NCI-H2029 (cell line): ENCODE measurements at regions not wholly inside any gene's neighbourhood (a gene's known extent, or its start where the extent isn't known, plus 50 kb on each side); places are given as distances from the start of the nearest gene placed in this dataset.

Experiments
- DNase-seq: peaks from one replicate; lab custom pipeline; 2025; lab: John Stamatoyannopoulos, UW

DNA sequence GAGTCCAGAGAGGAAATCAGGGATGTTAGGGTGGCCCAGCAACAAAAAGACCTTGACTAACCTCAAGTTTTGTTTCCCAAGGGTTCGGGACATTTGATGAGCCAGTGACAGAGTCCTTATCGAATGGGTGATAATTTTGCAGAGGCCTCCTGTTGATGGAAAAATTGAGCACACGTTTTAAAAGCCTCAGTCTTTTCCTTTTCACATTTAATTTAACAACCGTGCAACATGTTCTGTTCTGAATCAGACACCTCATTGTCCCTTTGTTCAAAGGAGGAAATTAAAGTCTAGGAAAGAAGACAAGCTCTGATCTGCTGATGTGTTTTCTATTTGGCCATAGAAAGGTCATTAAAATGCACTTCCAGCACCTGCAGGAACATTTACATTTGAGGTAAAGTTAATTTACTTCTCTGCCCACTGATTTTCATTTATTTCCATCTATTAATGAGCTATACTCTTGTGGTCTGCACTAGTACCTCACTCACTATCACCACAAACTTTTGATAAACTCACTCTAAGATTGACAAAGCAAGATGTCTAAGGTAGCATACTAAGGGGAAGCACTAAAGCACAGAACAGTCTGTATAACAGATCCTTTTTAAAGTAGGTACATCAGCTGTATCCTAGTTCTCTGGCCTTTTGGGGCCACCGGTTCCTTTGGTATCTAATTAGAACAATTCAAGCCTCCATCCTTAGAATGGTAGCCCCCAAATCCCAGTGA is 147.0 kb downstream of the RPAP3 start:
- no peak for DNase-seq

DNA sequence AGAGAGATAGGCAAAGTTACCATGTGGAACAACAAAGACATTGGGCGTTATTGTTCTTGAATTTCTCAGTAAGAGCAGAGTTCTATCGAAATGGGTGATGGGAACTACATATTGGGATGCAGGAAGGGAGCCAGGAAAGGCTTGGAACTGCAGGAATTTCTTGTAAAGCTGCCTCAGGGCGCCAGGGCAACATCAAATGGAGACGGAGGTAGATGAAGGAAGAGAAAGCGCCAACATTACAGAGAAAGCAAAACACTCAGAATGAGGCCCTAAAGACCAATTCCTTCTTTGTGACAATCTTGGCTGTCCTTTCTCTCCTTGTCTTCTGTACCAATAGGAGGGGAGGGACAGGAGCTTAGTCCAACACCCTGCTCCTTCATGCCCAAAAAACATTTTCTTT is 148.4 kb downstream of the RPAP3 start:
- no peak for DNase-seq

DNA sequence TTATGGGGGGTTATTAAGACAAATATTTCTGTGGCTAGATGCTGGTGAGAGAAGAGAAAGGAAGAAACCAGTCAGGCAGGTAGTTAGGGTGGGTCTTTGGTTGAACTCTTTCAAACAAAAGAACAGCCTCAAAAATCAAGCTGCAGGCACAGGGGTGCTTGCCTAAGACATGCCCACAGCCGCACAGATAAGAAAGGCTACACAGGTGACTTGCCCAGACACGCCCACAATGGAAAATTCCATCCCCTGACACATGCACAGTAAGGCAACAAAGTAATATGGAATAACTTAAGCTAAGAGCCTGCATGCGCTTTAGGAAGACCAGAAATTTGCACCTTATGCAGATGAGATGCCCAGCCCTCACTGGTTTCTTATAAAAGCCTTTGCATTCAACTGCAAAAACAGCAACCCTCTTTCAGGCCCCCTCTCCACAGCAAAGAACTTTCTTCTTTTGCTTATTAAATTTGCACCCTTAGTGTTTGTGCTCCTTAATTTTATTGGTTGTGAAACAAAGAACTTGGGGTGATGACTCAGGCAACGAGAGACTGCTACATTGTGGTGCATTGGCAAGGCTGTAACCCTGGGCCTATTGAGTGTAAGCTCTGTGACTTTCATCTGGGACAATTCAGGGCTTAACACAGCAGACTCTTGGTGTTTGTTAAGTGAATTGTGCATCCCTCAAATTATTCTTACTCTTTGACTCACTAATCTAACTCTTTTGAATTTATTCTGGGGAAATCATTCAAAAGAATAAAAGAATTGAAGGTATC is 149.4 kb downstream of the RPAP3 start:
- no peak for DNase-seq

DNA sequence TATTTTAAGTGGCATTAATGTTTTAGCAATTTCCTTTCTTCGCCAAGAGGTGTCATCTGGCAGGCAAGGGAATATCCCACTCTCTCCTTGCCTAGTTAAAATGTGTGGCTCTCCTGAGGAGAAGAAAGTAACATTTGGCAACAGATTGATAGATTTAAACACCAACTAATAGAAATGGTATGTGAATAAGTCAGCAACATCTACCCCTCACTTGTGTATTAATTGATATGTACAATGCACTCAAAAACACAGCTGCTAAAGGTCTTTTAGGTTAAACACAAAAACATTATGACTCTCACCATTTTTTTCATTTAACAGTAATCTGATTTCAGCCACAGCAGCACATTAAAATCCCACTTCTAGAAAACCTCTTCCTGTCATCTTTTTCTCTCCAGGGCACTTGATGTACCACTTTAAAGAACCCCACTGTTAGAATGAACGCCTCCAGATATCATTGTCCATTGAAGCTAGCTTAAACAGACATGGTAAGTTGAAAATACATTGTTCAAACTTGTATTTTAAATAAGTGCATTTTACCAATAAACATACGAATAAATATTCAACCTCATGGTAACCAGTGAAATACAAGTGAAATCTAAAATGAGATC is 151.7 kb downstream of the RPAP3 start:
- no peak for DNase-seq

DNA sequence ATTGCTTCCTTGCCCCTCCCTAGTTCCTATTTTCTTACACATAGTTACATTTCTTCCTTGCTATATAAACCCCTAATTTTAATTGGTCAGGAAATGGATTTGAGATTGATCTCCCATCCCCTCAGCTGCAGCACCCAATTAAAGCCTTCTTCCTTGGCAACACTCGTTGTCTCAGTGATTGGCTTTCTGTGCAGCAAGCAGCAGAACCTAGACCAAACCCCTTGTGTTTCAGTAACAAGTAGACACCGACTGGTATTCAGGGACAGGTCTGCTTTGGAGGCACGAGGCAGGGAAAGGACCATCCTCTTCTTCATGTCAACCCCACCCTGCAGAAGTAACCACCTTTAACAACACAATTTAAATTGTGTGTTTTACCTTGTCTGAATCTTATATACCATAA is 152.6 kb downstream of the RPAP3 start:
- no peak for DNase-seq

DNA sequence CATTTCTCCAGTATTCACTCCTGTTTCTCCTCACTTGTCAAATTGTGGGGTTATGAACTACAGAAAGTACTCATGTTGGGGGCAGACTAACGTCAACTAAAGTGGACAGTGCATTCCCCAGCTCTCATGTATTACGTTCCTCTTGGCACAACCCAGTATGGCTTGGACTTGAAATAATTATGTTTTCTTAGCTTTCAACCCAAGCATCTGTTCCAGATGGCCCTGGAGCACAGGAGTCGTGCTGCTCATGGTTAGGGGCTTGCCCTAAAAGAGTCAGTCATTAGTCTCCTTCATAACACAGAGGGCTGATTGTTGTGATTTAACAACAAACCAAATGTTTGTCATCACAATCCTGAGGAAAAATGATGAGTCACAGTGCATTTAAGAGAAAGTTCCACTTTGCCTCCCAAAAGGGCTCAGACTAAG is 154.4 kb downstream of the RPAP3 start:
- no peak for DNase-seq

DNA sequence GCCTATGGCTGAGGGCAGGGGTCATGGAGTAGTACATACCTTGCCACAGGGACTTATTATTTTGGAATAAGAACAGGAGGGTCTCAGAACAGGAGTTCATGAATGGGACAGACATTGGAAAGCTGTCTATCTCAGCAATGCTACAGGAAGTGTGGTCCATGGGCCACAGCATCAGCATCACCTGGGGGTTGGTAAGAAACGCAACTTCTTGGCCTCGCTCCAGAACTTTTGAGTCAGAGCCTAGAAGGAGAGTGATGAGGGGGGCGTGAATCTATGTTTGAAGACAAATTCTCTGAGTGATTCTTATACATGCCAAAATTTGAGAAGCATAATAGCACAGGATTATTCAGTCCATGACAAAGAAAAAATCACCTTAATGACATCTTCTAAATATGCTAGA is 156.6 kb downstream of the RPAP3 start:
- DNase-seq = no peak

DNA sequence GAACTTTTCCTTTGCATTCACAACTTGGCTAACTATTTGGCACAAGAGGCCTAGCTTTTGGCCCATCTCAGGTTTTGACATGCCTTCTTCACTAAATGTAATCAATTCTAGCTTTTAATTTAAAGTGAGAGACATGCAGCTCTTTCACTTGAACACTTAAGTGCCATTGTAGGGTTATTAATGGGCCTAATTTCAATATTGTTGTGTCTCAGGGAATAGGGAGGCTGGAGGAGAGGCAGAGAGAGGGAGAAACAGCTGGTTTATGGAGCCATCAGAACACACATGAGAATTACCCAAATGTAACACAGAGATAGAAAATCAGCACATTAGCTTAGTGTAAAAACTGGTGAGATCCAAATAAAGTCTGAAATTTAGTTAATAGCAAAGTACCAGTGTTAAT is 157.4 kb downstream of the RPAP3 start:
- no peak for DNase-seq

DNA sequence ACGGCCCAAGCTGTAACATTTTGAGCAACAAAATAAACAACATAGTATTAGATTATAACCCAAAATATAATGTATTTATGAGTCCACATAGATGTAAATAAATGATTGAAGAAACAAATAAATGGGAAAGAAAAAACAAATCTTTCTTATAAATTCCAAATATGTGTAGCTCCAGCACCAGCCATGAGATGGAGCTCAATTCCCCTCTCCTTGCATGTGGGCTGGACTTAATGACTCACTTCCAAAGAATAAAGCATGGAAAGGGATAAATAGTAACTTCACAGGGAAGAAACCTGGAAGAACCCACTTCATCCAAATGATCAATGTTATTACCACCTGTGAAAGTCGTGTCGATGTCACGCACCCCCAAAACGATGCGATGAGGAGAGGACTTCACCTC is 158.8 kb downstream of the RPAP3 start:
- no peak for DNase-seq

DNA sequence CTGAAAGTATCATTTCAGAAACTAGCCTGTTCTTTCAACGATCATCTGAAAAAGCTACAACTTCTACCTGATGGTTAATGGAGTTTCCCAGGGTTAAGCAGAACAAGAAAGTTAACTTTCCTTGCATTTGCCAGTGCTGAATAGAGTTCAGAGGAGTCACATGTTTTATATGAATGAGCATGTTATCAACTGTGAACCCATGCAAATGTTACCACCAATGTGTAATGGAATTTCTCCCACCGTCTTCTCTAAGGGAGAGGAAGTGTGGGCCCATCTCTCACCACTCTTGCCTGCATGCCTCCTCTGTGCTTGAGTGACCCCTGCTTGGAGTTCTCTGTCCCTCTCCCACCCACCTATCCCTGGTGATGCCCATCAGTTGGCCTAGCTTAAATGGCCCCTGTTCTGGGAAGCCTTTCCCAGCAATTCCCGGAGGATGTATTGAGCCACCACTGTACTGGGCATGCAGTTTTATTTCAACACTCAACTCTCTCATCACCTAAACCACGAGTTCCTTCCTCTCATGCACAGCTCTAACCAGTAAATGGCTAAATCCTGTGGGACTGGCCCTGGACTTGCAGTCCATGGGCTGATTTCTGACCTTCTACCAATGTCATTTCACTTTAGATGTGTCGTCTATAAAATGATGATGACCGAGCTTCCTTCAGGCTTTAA is 159.8 kb downstream of the RPAP3 start:
- no peak for DNase-seq

DNA sequence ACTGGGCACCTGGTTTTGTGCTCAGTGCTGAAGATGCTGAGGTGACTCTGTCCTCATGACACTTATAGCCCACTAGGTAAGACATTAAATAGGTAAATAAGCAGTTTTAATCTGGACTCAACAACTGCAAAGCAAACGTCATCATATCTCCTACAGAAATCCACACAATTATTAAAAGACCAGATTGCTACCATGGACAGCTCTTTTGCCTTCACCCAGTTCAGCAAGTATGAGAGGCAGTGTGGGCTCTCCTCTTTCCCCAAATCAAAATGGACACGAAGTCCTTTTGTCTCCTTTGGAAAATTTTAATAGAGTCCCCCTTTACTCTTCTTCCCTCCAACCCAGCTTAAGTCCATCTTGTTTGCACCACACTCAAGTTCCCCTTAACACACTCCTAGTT is 171.1 kb downstream of the RPAP3 start:
- DNase-seq = no peak

DNA sequence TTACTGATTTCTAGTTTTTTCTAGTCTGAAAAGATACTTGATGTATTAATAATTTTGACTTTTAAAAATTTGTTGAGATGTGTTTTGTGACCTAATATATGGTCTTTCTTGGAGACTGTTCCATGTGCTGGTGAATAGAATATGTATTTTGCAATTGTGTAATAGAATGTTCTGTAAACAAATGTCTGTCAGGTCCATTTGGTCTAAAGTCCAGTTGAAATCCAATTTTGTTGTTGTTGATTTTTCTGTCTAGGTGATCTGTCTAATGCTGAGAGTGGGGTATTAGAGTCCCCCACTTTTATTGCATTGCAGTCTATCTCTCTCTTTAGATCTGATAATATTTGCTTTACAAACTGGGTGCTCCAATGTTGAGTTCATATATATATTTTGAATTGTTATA is 175.8 kb downstream of the RPAP3 start:
- no peak for DNase-seq

DNA sequence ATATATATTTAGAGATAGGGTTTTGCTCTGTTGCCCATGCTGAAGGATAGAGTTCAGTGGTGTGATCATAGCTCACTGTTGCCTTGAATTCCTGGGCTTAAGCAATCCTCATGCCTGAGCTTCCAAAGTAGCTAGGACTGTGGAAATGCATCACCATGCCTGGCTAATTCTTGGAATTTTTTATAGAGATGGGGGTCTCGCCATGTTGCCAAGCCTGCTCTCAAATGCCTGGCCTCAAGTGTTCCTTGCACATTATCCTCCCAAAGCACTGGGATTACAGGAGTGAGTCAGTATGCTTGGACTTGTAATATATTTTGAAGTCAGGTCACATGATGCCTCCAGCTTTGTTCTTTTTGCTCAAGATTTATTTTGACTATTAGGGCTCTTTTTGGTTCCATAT is 178.0 kb downstream of the RPAP3 start:
- no peak for DNase-seq

DNA sequence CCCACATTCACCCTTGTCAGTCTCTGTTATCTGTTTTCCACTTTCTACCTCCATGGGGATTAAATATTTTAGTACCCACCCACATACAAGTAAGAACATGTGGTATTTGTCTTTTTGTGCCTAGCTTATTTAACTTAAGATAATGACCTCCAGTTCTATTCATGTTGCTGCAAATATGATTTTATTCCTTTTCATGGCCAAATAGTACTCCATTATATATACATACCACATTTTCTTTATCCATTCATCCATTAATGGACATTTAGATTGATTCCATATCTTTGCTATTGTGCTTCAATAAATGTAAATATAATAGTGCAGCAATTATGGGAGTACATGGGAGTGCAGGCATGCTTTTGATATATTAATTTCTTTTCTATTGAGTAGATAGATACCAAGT is 185.8 kb downstream of the RPAP3 start:
- no peak for DNase-seq

DNA sequence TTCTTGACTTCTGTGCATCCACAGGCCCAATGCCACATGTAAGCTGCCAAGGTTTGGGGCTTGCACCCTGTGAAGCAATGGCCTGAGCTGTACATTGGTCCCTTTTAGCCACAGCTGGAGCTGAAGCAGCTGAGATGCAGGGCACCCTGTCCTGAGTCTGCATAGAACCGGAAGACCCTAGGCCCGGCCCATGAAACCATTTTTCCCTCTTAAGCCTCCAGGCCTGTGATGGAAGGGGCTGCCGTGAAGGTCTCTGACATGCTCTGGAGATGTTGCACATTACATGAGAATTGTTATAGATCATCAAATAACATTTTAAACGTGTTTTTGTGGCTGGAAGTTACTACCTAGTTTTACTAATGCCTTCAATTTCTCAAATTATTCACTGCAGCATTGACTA is 188.7 kb downstream of the RPAP3 start:
- DNase-seq = no peak

DNA sequence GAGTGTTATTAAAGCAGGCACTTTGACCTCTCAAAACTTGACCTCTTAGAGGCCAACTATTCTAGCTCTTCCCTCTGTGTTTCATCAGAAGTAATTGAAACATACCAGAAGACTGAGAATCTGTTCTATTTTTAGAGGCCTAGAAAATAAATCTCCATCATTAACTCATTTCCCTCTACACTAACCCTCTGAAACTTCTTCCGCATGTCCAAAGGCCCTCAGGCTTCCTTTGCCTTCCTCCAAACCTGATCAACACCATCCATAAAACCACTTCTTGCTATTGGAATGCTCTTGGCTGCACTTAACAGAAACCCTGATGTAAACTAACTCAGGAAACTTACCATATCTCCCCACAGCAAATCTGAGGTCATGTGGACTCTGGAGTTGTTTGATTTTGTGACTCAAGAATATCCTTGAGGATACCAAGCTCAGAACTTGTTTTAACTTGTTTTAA is 196.4 kb downstream of the RPAP3 start:
- DNase-seq = no peak

DNA sequence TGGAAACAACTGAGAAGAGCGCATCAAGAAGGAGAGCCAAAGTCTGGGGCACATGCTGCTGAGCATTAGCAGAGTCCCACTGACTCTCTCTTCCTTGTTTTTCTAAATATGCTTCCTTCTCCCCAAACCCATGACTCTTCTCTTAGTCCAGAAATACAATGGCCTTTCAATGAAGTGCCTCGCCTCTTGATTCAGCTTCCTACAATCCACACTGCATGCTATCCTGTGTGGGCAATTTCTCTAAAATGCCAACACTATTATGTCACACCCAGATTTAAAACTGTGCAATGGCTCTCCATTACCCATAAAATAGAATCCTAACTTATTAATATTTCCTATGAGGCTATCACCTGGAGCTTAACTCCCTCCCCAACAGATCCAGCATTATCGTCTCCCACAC is 198.6 kb downstream of the RPAP3 start:
- DNase-seq = no peak

DNA sequence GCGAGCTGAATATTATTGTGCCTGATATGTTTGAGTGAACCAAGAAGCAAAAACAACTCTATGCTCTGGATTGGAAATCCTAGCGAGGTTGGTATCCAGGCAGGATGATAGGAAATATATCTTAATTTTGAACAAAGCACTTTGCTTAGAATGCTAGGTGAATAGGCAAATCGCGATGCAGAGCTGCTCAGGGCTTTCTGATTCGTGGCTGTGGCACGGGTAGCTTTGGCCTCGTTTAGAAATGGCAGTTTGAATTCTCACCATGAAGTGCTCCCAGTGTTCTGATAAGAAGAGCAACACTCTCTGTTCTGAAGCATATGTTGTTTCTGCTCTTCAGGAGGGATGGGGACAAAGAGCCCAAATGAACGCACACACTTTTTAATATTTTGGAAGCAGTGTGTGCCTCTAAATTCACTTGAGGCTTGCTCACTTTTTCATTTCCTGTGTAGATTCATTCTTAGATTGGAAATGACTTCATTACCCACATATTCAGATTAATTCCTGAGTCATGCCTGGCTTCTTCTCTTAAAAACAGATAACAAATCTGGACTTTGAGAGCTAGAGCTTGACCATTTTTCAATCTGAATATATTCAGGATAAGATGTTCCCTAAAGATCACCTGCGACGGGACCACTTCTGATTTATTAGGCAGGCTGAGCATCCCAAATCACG is 200.9 kb downstream of the RPAP3 start:
- no peak for DNase-seq

DNA sequence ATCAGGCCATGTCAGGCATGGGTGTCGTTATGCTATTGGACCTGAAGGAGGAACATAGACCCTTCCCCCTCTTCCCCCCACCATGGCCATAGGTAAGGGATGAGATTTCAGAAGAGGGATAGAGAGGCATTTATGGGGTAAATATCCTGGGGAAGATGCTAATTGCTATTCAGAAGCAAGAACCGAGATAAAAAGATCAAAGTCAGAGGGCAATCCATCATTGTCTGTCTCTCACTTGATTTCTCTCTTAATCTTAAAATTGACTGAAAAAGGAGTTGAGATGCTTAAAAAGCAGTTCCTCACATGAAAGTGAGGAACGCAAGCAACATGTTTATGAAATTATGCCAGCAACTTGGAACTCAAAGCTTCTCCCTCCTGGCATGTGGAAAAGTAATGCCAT is 212.0 kb downstream of the RPAP3 start:
- no peak for DNase-seq

DNA sequence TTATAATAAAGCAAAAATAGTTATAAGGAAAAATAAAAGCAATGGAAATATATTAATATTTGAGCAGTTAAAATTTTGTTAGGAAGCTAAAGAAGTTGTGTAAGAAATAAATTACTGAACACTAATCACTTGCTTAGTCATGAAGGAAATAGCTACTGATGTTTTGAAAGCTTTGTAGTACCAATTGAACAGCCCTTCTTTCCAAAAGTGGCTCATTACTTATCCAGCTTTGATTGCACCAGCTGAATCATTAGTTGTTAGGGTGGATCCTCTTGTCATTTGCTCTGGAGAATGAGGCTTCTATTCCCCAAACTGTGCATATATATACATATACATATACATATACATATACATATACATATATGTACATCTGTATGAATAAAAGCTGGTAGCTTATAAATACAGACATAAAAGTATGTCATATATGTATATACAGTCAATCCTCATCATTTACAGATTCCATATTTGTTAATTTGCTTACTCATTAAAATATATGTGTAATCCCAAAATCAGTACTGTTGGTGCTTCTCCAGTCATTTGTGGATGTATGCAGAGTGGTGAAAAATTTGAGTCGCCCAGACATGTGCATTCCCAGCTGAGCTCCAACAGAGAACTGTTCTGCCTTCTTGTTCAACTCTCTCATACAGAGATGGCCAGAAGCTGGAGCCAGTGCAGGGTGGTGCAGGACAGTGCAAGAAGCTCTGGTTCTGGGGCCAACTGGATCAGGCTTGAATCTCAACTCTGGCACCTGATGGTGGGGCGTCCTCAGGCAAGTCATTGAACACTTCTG is 214.1 kb downstream of the RPAP3 start:
- no peak for DNase-seq

DNA sequence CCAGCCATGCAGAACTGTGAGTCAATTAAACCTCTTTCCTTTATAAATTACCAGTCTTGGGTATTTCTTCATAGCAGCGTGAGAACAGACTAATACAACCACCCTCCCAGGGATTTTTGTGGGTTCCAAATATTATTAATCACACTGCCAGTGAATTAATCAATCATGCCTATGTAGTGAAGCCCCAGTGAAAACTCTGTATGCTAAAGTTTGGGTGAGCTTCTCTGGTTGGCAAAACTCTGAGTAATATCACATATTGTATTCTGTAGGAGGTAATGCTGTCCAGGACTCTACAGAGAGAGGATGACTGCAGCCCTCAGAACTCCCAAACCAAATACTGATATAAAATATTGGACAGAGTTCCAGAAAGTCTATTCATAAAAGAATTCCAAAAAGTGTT is 216.9 kb downstream of the RPAP3 start:
- DNase-seq = no peak
